Duodenal mucosa (tissue), 2 donors: ENCODE measurements at regions not wholly inside any gene's neighbourhood (a gene's known extent, or its start where the extent isn't known, plus 50 kb on each side); places are given as distances from the start of the nearest gene placed in this dataset.
"Not testable (repeated sequence)": the region's sequence is repeated elsewhere in the genome, so short reads cannot be mapped to it uniquely, and the experiment has no call there.

ENCODE experiments used
- H3K27ac ChIP-seq: one replicate; pipeline ENCODE4 v1.7.0; 2013; ENCODE audit warnings: low read depth, low read length
- H3K27me3 ChIP-seq, 2 donors: one replicate each; pipeline ENCODE4 v1.7.0; 2013; ENCODE audit warnings: low read length in 2 of 2, control low read depth in 1 of 2; ENCODE audit not compliant: insufficient read depth in 2 of 2, control insufficient read depth in 1 of 2
- H3K36me3 ChIP-seq, 2 donors: one replicate each; pipeline ENCODE4 v1.7.0; 2013; ENCODE audit warnings: low read length in 2 of 2, control low read depth in 1 of 2; ENCODE audit not compliant: insufficient read depth in 2 of 2, control insufficient read depth in 1 of 2
- H3K4me1 ChIP-seq, 2 donors: one replicate each; pipeline ENCODE4 v1.7.0; 2013; ENCODE audit warnings: low read length in 2 of 2, control low read depth in 1 of 2; ENCODE audit not compliant: insufficient read depth in 2 of 2, control insufficient read depth in 1 of 2
- H3K4me3 ChIP-seq, 2 donors: one replicate each; pipeline ENCODE4 v1.7.0; 2013; ENCODE audit warnings: low read length in 2 of 2, low read depth in 1 of 2
- H3K9ac ChIP-seq, 2 donors: one replicate each; pipeline ENCODE4 v1.7.0; 2013; ENCODE audit warnings: low read length in 2 of 2, low read depth in 1 of 2
- H3K9me3 ChIP-seq, 2 donors: one replicate each; pipeline ENCODE4 v1.7.0; 2013; ENCODE audit warnings: low read length in 2 of 2, control low read depth in 1 of 2; ENCODE audit not compliant: control insufficient read depth in 1 of 2

DNA sequence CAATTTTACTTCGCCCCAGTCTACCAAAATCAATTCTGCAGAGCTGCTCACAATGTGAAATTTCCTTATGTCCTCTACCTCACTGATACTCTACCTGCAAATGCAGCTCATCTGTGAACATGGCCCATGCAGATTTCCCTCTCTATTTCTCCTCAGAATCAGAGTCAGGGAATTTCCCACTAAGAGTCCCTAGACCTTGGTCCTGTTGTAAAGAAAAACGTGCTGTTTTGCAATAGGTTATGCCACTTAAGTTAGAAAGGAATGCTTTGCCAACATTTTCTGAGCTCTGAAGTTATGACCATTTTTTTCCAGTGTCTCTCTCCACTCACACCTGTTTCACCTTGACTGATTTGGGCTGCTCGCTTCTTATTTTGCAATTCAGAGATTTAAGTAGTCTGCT is 524.0 kb downstream of the TTLL7 start:
- not testable (repeated sequence) for H3K36me3 ChIP-seq, H3K4me3 ChIP-seq, H3K4me1 ChIP-seq, H3K27ac ChIP-seq, H3K27me3 ChIP-seq, H3K9me3 ChIP-seq, H3K9ac ChIP-seq

DNA sequence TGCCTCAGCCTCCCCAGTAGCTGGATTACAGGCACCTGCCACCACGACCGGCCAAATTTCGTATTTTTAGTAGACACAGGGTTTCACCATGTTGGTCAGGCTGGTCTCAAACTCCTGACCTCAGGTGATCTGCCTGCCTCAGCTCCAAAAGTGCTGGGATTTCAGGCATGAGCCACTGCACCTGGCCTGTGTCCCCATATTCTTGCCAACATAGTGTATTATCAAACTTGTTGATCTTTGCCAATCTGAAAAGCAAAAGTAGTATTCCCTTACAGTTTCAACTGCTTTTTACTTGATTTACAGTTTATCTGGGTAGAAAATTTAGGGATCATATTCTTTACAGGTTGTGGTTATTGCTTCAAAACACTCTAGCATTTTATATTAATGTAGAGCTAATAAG is 524.9 kb downstream of the TTLL7 start:
- not testable (repeated sequence) for H3K36me3 ChIP-seq, H3K27me3 ChIP-seq, H3K4me3 ChIP-seq, H3K27ac ChIP-seq, H3K9ac ChIP-seq, H3K9me3 ChIP-seq, H3K4me1 ChIP-seq

DNA sequence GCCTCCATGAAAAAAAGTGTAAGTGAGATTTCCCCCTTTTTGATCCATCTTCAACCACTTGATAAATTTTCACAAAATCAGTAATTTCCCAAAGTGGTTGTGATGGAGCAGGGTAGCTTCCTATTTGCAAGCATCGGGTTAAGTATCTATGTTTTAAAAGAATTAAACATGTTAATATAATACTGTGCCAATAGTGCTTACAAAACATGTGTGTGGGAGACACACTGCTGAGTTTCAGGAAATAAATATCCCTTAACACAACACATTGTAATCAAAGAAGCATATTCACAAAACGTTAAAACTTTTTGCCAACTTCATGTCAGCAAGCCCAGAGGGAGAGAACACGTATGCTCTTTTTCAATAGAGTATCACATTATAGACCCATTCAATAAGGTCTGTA is 526.9 kb downstream of the TTLL7 start:
- not testable (repeated sequence) for H3K9me3 ChIP-seq, H3K4me3 ChIP-seq

DNA sequence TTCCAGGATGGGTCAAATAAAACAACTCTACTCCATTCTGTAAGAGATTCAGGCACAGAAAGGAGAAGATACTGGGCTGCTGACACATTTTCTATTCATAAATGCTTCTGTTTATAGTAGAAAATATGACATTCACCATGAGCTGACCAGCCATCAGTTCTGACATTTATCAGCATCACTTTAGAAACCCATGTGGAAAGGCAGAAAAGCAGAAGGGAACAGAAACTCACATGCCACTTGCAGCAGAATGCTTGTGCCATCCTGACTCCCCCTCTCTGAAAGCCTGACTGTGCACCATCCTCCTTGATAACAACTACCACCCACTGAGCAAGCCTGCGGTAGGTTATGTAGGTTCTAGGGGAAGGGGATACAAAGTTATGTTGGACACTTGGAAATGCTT is 527.7 kb downstream of the TTLL7 start:
- H3K4me3 ChIP-seq, result not testable (repeated sequence)

More for the DNA sequence above, 526.9 kb downstream of the TTLL7 start:
- H3K27me3 ChIP-seq, H3K36me3 ChIP-seq, H3K9ac ChIP-seq, H3K4me1 ChIP-seq, H3K27ac ChIP-seq: not testable (repeated sequence)

DNA sequence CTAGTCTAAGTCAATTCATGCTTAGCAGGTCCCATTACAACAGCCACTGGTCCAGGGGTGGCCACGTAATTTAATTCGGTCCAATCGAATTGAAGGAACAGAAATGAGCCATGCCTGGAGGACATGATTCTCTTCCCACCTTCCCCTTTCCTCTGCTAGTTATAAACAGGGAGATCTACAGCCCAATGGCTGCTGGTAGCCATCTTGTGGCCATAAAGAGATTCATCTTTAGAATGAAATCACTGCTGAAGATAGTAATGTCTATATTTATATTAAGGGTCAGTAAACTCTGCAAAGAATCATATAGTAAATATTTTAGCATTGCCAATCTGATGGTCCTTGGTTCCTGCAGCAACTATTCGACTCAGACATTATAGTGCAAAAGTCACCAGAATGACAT is 530.6 kb downstream of the TTLL7 start:
- not testable (repeated sequence) for H3K27ac ChIP-seq, H3K4me1 ChIP-seq, H3K27me3 ChIP-seq, H3K9ac ChIP-seq, H3K4me3 ChIP-seq, H3K36me3 ChIP-seq, H3K9me3 ChIP-seq

More for the DNA sequence above, 527.7 kb downstream of the TTLL7 start:
- H3K9me3 ChIP-seq, H3K9ac ChIP-seq, H3K4me1 ChIP-seq, H3K27ac ChIP-seq, H3K36me3 ChIP-seq, H3K27me3 ChIP-seq: not testable (repeated sequence)

DNA sequence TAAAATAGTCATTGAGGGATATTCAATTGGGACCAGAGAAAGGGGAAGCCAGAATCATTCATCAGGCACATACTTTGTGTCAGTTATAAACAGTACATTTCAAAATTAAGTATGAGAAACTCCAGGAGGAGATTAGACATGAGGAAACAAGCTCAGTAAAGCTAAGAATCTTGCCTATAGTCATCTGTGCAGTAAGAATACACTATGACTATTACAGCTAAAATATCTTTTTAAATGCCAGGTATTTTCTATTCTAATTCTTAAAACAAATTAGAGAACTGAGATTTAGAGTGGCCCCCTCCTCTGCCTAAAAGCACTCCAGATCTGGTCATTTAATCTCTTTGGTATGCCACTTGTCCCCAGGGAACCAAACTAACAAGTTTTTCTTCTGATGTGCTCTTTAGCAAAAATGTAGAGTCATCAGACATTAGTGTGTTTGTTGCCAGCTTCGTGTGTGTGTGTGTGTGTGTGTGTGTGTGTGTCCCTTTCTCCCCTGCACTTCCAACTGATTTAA is 541.1 kb downstream of the TTLL7 start:
- H3K9me3 ChIP-seq, H3K27me3 ChIP-seq, H3K36me3 ChIP-seq, H3K4me1 ChIP-seq, H3K27ac ChIP-seq, H3K4me3 ChIP-seq, H3K9ac ChIP-seq: not testable (repeated sequence)

DNA sequence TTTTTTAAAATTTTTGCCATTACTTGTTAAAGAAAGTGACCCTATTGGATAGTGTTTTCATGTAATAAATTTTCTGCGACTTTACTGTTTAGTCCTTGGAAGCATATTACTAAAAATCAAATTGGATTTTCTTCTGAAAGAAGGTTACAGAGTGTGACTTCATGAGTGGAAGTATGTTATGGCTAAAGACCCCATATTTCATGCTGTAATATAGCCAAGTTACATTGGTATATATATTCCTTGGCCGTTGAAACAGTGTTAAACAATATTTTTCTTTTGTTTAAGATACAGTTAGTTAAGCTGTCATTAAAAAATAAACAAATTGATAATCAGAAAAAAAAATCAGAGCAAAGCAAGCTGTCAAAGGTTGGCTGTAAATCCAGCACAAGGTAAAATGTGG is 541.7 kb downstream of the TTLL7 start:
- H3K4me3 ChIP-seq, H3K9ac ChIP-seq, H3K4me1 ChIP-seq, H3K36me3 ChIP-seq, H3K9me3 ChIP-seq, H3K27ac ChIP-seq, H3K27me3 ChIP-seq: not testable (repeated sequence)

DNA sequence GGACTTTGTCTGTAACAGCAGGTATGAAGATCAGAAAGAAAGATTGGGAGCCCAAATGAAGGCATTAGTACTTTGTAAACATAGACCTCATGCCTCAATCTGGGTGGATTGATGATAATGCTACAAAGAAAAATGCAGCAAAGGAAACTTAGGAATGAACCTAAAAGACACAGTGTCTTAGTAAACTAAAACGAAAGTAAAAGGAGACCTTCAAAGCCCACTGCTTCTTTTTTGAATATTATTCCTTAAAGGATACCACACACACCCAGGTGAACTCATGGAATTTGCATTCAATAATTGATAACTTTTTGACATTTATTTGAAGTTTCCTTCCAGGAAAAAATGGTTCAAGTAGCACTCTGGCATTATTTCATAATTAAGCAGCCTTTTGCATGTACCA is 543.2 kb downstream of the TTLL7 start:
- not testable (repeated sequence) for H3K4me3 ChIP-seq, H3K27ac ChIP-seq, H3K36me3 ChIP-seq

DNA sequence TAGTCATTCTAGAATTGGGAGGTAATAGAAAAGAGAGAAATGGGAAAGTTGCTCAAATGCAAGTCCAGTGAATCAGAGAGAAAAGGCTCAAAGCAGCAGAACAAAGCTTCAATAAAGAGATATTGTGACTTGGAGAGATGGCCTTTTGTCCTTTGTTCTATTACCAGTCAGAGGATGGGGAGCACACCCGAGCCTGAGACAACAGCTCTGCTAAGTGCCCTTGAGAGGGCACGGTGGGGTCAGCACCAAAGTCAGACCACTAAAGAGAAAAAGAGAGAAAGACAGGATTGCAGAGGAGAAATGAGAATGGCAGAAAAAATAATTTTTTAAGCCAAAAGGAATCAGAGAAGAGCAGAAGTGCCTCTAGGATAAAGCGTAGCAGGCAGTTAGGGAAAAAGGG is 553.1 kb downstream of the TTLL7 start:
- H3K27me3 ChIP-seq, H3K4me3 ChIP-seq, H3K9ac ChIP-seq, H3K36me3 ChIP-seq, H3K27ac ChIP-seq, H3K4me1 ChIP-seq, H3K9me3 ChIP-seq: not testable (repeated sequence)

More for the DNA sequence above, 543.2 kb downstream of the TTLL7 start:
- not testable (repeated sequence) for H3K9me3 ChIP-seq, H3K4me1 ChIP-seq, H3K27me3 ChIP-seq, H3K9ac ChIP-seq

DNA sequence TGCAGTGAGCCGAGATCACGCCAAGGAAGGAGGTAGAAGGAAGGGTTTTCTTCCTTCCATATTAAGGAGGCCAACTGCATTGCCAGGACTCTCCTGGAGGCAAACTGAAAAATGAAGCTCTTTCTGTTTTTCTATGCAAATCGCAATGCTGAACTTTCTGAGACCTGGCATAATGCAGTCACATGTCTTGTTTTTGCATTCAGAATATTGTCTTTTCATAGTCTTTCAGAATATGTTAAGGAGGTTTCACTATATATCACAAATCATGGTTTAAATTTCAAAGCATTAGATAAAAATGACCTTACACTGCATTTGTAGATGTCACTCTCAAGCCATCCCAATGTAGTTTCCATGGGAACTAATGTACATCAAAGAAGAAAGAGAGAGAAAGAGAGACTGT is 556.5 kb downstream of the TTLL7 start:
- not testable (repeated sequence) for H3K27me3 ChIP-seq, H3K4me3 ChIP-seq, H3K9me3 ChIP-seq, H3K9ac ChIP-seq, H3K27ac ChIP-seq, H3K36me3 ChIP-seq, H3K4me1 ChIP-seq

DNA sequence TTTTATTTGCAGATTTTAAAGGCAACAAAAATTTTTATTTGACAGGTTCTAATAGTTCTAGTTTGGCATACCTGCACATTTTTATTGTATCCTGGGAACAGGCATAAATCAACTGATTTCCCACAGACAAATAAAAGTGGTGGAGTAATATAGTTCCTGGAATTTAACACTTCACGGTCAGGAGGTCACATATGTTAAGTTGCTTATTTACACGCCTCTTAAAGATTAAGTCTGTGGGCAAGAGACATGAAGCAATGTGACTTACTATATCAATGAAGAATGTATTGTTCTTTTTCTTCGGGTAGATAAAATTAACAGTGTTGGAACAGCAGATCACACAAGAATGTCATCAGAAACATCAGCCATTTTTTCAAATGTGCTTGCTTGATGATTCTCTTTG is 558.3 kb downstream of the TTLL7 start:
- not testable (repeated sequence) for H3K9ac ChIP-seq, H3K4me3 ChIP-seq, H3K36me3 ChIP-seq, H3K4me1 ChIP-seq, H3K27me3 ChIP-seq, H3K27ac ChIP-seq, H3K9me3 ChIP-seq
